Heart left ventricle (tissue), 13 donors: ENCODE measurements at regions not wholly inside any gene's neighbourhood (a gene's known extent, or its start where the extent isn't known, plus 50 kb on each side); places are given as distances from the start of the nearest gene placed in this dataset.

Source experiments
- POLR2A ChIP-seq, 2 donors: fragments of 450-650 bp; IDR thresholded peaks; one replicate each; pipeline ENCODE4 v1.6.1; 2017; ENCODE audit warnings: antibody characterized with exemption in 2 of 2, mild to moderate bottlenecking in 2 of 2, moderate library complexity in 2 of 2
- TF ChIP-seq, protein P1 (sequence below), 12 donors: fragments of 200-600 bp; sonication (generic) in 4 of 12; IDR thresholded peaks; one replicate each; pipeline versions ENCODE4 v1.5.0 to v1.8.0; 2018 to 2022; ENCODE audit warnings: antibody characterized with exemption in 12 of 12, mild to moderate bottlenecking in 5 of 12
- donor health status: ischemic (EF 13 %, LVEDD 7.1; RV severe dilation, severe dysfunction).
- donor health status: DM: no; HTN: yes; CAD: no.
- donor health status: DM: no; HTN: no; CAD: no.
- donor health status: ischemic (EF 25% LVEDD 6.9; RV normal size, moderate dysfunction).
- donor health status: ischemic (EF 25% LVEDD 5.7; RV mildly dilated, moderate dysfunction).
- donor health status: ischemic (EF 35%, LVEDD 5.7; RV mildly dilated, moderate dysfunction).
- donor health status: nonischemic (EF 11% LVEDD 7.7; RV severe dilation, severe dysfunction).
- donor health status: DM: yes; HTN: yes; CAD: no.
- donor health status: PGD.
- donor health status: ischemic (EF 29% LVEDD 5.4; RV normal size, mild dysfunction).
- donor health status: nonischemic (EF 23%, LVEDD 6.1; RV moderate dilation, normal function).

GRCh38 chrY:15689994-15690393 lies 1165.7 kb downstream of the NLGN4Y start:
- TF ChIP-seq POLR2A (IDR thresholded peaks at IDR 0.05) = no peak
- TF ChIP-seq, protein P1, sequence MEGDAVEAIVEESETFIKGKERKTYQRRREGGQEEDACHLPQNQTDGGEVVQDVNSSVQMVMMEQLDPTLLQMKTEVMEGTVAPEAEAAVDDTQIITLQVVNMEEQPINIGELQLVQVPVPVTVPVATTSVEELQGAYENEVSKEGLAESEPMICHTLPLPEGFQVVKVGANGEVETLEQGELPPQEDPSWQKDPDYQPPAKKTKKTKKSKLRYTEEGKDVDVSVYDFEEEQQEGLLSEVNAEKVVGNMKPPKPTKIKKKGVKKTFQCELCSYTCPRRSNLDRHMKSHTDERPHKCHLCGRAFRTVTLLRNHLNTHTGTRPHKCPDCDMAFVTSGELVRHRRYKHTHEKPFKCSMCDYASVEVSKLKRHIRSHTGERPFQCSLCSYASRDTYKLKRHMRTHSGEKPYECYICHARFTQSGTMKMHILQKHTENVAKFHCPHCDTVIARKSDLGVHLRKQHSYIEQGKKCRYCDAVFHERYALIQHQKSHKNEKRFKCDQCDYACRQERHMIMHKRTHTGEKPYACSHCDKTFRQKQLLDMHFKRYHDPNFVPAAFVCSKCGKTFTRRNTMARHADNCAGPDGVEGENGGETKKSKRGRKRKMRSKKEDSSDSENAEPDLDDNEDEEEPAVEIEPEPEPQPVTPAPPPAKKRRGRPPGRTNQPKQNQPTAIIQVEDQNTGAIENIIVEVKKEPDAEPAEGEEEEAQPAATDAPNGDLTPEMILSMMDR (IDR thresholded peaks at IDR 0.05) = no peak
